Left hindlimb (tissue), 1 donor: ENCODE measurements at regions not wholly inside any gene's neighbourhood (a gene's known extent, or its start where the extent isn't known, plus 50 kb on each side); places are given as distances from the start of the nearest gene placed in this dataset.

ENCODE experiments used
- DNase-seq: peaks from one replicate; pipeline ENCODE4 v3.0.0-alpha.2; 2018

- DNase-seq = no peak
These were observed 346.6 kb upstream of the EEF2KMT start for GRCh38 chr16:5444189-5444588.

- no peak for DNase-seq
These were observed 345.4 kb upstream of the EEF2KMT start for GRCh38 chr16:5442986-5443385.

- DNase-seq = no peak
These were observed 344.5 kb upstream of the EEF2KMT start for GRCh38 chr16:5442054-5442453.

- DNase-seq = no peak
These were observed 341.0 kb upstream of the EEF2KMT start for GRCh38 chr16:5438591-5438990.

GRCh38 chr16:5433587-5433986, 336.0 kb upstream of the EEF2KMT start:
- no peak for DNase-seq

- DNase-seq = no peak
These were observed 334.6 kb upstream of the EEF2KMT start for GRCh38 chr16:5432166-5432565.

GRCh38 chr16:5430598-5430997, 333.0 kb upstream of the EEF2KMT start:
- no peak for DNase-seq

- DNase-seq = no peak
These were observed 331.3 kb upstream of the EEF2KMT start for GRCh38 chr16:5428932-5429331.

GRCh38 chr16:5427571-5427970, 330.0 kb upstream of the EEF2KMT start:
- no peak for DNase-seq

GRCh38 chr16:5422643-5423496, 325.3 kb upstream of the EEF2KMT start:
- no peak for DNase-seq

GRCh38 chr16:5422047-5422446, 324.5 kb upstream of the EEF2KMT start:
- no peak for DNase-seq

GRCh38 chr16:5416013-5416412, 318.4 kb upstream of the EEF2KMT start:
- DNase-seq = no peak

GRCh38 chr16:5415123-5415522, 317.5 kb upstream of the EEF2KMT start:
- DNase-seq = no peak

- DNase-seq = no peak
These were observed 315.1 kb upstream of the EEF2KMT start for GRCh38 chr16:5412731-5413130.

- no peak for DNase-seq
These were observed 300.6 kb upstream of the EEF2KMT start for GRCh38 chr16:5398203-5398602.

- DNase-seq = no peak
These were observed 299.3 kb upstream of the EEF2KMT start for GRCh38 chr16:5396880-5397279.

GRCh38 chr16:5393070-5393469, 295.5 kb upstream of the EEF2KMT start:
- DNase-seq = no peak

- no peak for DNase-seq
These were observed 289.4 kb upstream of the EEF2KMT start for GRCh38 chr16:5386989-5387388.

GRCh38 chr16:5385811-5386210, 288.2 kb upstream of the EEF2KMT start:
- no peak for DNase-seq

GRCh38 chr16:5385115-5385514, 287.5 kb upstream of the EEF2KMT start:
- no peak for DNase-seq

GRCh38 chr16:5383737-5384136, 286.1 kb upstream of the EEF2KMT start:
- no peak for DNase-seq

GRCh38 chr16:5382484-5382883, 284.9 kb upstream of the EEF2KMT start:
- no peak for DNase-seq

- no peak for DNase-seq
These were observed 283.9 kb upstream of the EEF2KMT start for GRCh38 chr16:5381481-5381880.

- DNase-seq = no peak
These were observed 282.4 kb upstream of the EEF2KMT start for GRCh38 chr16:5379954-5380353.

- DNase-seq = no peak
These were observed 280.9 kb upstream of the EEF2KMT start for GRCh38 chr16:5378531-5378930.
